Trophoblast cell (in vitro differentiated cells and primary cell): ENCODE measurements at regions not wholly inside any gene's neighbourhood (a gene's known extent, or its start where the extent isn't known, plus 50 kb on each side); places are given as distances from the start of the nearest gene placed in this dataset.

ENCODE experiments used
- DNase-seq, 2 donors: peaks; one replicate each; pipeline ENCODE4 v3.0.0-alpha.2; 2016
- H2AFZ ChIP-seq: 2 replicates; pipeline ENCODE4 v1.6.1; 2013; ENCODE audit warnings: low read length, moderate library complexity, mild to moderate bottlenecking; ENCODE audit not compliant: insufficient read depth, poor library complexity
- H2AK5ac ChIP-seq: 2 replicates; pipeline ENCODE4 v1.6.1; 2013; ENCODE audit warnings: mild to moderate bottlenecking, low read length
- H2BK120ac ChIP-seq: 2 replicates; pipeline ENCODE4 v1.6.1; 2013; ENCODE audit warnings: low read length, mild to moderate bottlenecking, moderate library complexity; ENCODE audit not compliant: insufficient read depth, poor library complexity
- H2BK12ac ChIP-seq: 2 replicates; pipeline ENCODE4 v1.6.1; 2013; ENCODE audit warnings: mild to moderate bottlenecking, low read length, moderate library complexity
- H2BK5ac ChIP-seq: 2 replicates; pipeline ENCODE4 v1.6.1; 2013; ENCODE audit warnings: low read length, low read depth, moderate library complexity, mild to moderate bottlenecking; ENCODE audit not compliant: poor library complexity
- H3K14ac ChIP-seq: 2 replicates; pipeline ENCODE4 v1.6.1; 2013; ENCODE audit warnings: mild to moderate bottlenecking, low read length
- H3K18ac ChIP-seq: 2 replicates; pipeline ENCODE4 v1.6.1; 2013; ENCODE audit warnings: mild to moderate bottlenecking, low read length
- H3K23ac ChIP-seq: 2 replicates; pipeline ENCODE4 v1.6.1; 2013; ENCODE audit warnings: low read length
- H3K27ac ChIP-seq: 2 replicates; pipeline ENCODE4 v1.5.1; 2013; ENCODE audit warnings: low read depth, mild to moderate bottlenecking, inconsistent platforms, low read length, moderate library complexity
- H3K27me3 ChIP-seq: 2 replicates; pipeline ENCODE4 v1.6.1; 2013; ENCODE audit warnings: inconsistent platforms, mild to moderate bottlenecking, low read length, moderate library complexity; ENCODE audit not compliant: insufficient read depth
- H3K36me3 ChIP-seq, 2 experiments: 1 replicate in 1 of 2; 2 replicates in 1 of 2; pipeline ENCODE4 v1.6.1; 2013; ENCODE audit warnings: low read length in 2 of 2, mild to moderate bottlenecking in 2 of 2, moderate library complexity in 1 of 2; ENCODE audit not compliant: insufficient read depth in 2 of 2, control insufficient read depth in 1 of 2
- H3K4ac ChIP-seq: 2 replicates; pipeline ENCODE4 v1.6.1; 2013; ENCODE audit warnings: low read depth, mild to moderate bottlenecking, low read length, moderate library complexity
- H3K4me1 ChIP-seq, 2 experiments: 1 replicate in 1 of 2; 2 replicates in 1 of 2; pipeline ENCODE4 v1.6.1; 2013; ENCODE audit warnings: low read length in 2 of 2, mild to moderate bottlenecking in 2 of 2, moderate library complexity in 1 of 2; ENCODE audit not compliant: insufficient read depth in 2 of 2, control insufficient read depth in 1 of 2
- H3K4me2 ChIP-seq: 2 replicates; pipeline ENCODE4 v1.6.1; 2013; ENCODE audit warnings: inconsistent platforms, mild to moderate bottlenecking, low read length, moderate library complexity
- H3K4me3 ChIP-seq: 2 replicates; pipeline ENCODE4 v1.5.1; 2013; ENCODE audit warnings: mild to moderate bottlenecking, low read depth, low read length, inconsistent platforms
- H3K79me1 ChIP-seq: one replicate; pipeline ENCODE4 v1.6.1; 2013; ENCODE audit warnings: low read length
- H3K79me2 ChIP-seq: 2 replicates; pipeline ENCODE4 v1.6.1; 2013; ENCODE audit warnings: low read length, mild to moderate bottlenecking; ENCODE audit not compliant: control insufficient read depth, insufficient read depth, poor library complexity
- H3K9ac ChIP-seq: 2 replicates; pipeline ENCODE4 v1.6.1; 2013; ENCODE audit warnings: mild to moderate bottlenecking, low read length
- H3K9me3 ChIP-seq: 2 replicates; pipeline ENCODE4 v1.6.1; 2013; ENCODE audit warnings: low read depth, mild to moderate bottlenecking, control low read depth, inconsistent platforms, low read length; ENCODE audit not compliant: insufficient read depth
- H4K12ac ChIP-seq: 2 replicates; pipeline ENCODE4 v1.6.1; 2013; ENCODE audit warnings: low read depth, mild to moderate bottlenecking, low read length, moderate library complexity
- H4K8ac ChIP-seq: 2 replicates; pipeline ENCODE4 v1.6.1; 2013; ENCODE audit warnings: low read depth, mild to moderate bottlenecking, low read length, moderate library complexity
- H4K91ac ChIP-seq: one replicate; pipeline ENCODE4 v1.6.1; 2013; ENCODE audit warnings: low read depth, mild to moderate bottlenecking, low read length, moderate library complexity
- WGBS: extraction: QIAGEN DNeasy Blood & Tissue Kit; methylation state at CpG from one replicate; pipeline ENCODE4 v1.1.7; 2013; ENCODE audit warnings: missing lambda C conversion rate; ENCODE audit not compliant: insufficient read length, insufficient coverage; ENCODE audit errors: extremely low coverage; 5-methylcytosine and 5-hydroxymethylcytosine counted together

GRCh38 chr4:82128355-82128754 is 245.4 kb downstream of the HNRNPD start:
- no peak overlapping the region for H4K8ac ChIP-seq
- H3K27me3 ChIP-seq, result no peaks in the 10 kb centered on the region
- no peak overlapping the region for H2BK120ac ChIP-seq

GRCh38 chr4:82126512-82127040 is 247.2 kb downstream of the HNRNPD start:
- Histone ChIP-seq H3K4ac (no peak overlapping the region), H3K23ac (no peak overlapping the region), H4K91ac (no peak overlapping the region), H4K12ac (no peak overlapping the region), H3K27me3 (no peaks in the 10 kb centered on the region), H3K4me2 (no peak overlapping the region), H3K4me3 (no peak overlapping the region), H4K8ac (no peak overlapping the region), H2BK5ac (no peak overlapping the region), H3K9me3 (no peaks in the 10 kb centered on the region), H3K79me1 (no peaks in the 10 kb centered on the region), H3K14ac (no peak overlapping the region), H3K4me1 (peaks cover 0 to 2% of the 10 kb centered on the region in 2 experiments), H3K27ac (no peak overlapping the region), H3K18ac (no peak overlapping the region), H3K9ac (no peak overlapping the region), H2BK120ac (no peak overlapping the region), H3K79me2 (no peaks in the 10 kb centered on the region), H3K36me3 (no peaks in the 10 kb centered on the region), H2BK12ac (no peak overlapping the region), H2AK5ac (no peak overlapping the region), H2AFZ (no peak overlapping the region)
- DNase-seq, result peak; percentile 58 to 74
- no CpG with 5 or more reads among the region's 5 CpGs for WGBS

More at GRCh38 chr4:82128355-82128754, 245.4 kb downstream of the HNRNPD start:
- H2AFZ ChIP-seq, result no peak overlapping the region
- H3K4me2 ChIP-seq, result no peak overlapping the region
- no peaks in the 10 kb centered on the region for H3K9me3 ChIP-seq
- H3K14ac ChIP-seq, result no peak overlapping the region
- no peaks in the 10 kb centered on the region for H3K36me3 ChIP-seq
- H3K4me1 ChIP-seq, result peaks cover 0 to 2% of the 10 kb centered on the region in 2 experiments
- H2AK5ac ChIP-seq, result no peak overlapping the region
- H3K79me1 ChIP-seq, result no peaks in the 10 kb centered on the region
- no peak overlapping the region for H3K4ac ChIP-seq
- H4K12ac ChIP-seq, result no peak overlapping the region
- no peak overlapping the region for H3K9ac ChIP-seq
- H2BK5ac ChIP-seq, result no peak overlapping the region
- no peak overlapping the region for H3K23ac ChIP-seq
- H3K27ac ChIP-seq, result no peak overlapping the region
- no peak for DNase-seq
- no peak overlapping the region for H3K4me3 ChIP-seq
- H4K91ac ChIP-seq, result no peak overlapping the region
- no peaks in the 10 kb centered on the region for H3K79me2 ChIP-seq
- no peak overlapping the region for H3K18ac ChIP-seq
- no peak overlapping the region for H2BK12ac ChIP-seq
- no CpG with 5 or more reads among the region's 4 CpGs for WGBS

- Histone ChIP-seq H3K9me3 (no peaks in the 10 kb centered on the region), H3K79me1 (no peaks in the 10 kb centered on the region), H3K36me3 (no peaks in the 10 kb centered on the region), H3K79me2 (no peaks in the 10 kb centered on the region), H2BK5ac (no peak overlapping the region), H3K18ac (no peak overlapping the region), H2BK12ac (no peak overlapping the region), H3K14ac (no peak overlapping the region), H3K4ac (no peak overlapping the region), H4K91ac (no peak overlapping the region), H2AFZ (no peak overlapping the region), H2AK5ac (no peak overlapping the region), H3K4me1 (peaks cover 0 to 2% of the 10 kb centered on the region in 2 experiments), H4K8ac (no peak overlapping the region), H2BK120ac (no peak overlapping the region), H3K9ac (no peak overlapping the region), H4K12ac (no peak overlapping the region), H3K27me3 (no peaks in the 10 kb centered on the region), H3K23ac (no peak overlapping the region), H3K4me3 (no peak overlapping the region), H3K27ac (no peak overlapping the region), H3K4me2 (no peak overlapping the region)
- no peak for DNase-seq
- whole genome bisulfite sequencing, result no CpG with 5 or more reads among the region's 6 CpGs
Measured at GRCh38 chr4:82125787-82126297, 247.9 kb downstream of the HNRNPD start.

GRCh38 chr4:82124932-82125786 is 248.6 kb downstream of the HNRNPD start:
- no peak overlapping the region for H4K8ac ChIP-seq
- DNase-seq, result no peak
- H2AFZ ChIP-seq, result no peak overlapping the region
- no peak overlapping the region for H2BK12ac ChIP-seq
- no peak overlapping the region for H3K14ac ChIP-seq
- H3K9ac ChIP-seq, result no peak overlapping the region
- H3K18ac ChIP-seq, result no peak overlapping the region
- no peaks in the 10 kb centered on the region for H3K9me3 ChIP-seq
- no peak overlapping the region for H3K4ac ChIP-seq
- H2BK120ac ChIP-seq, result no peak overlapping the region
- no peak overlapping the region for H4K12ac ChIP-seq
- H3K79me1 ChIP-seq, result no peaks in the 10 kb centered on the region
- no peak overlapping the region for H4K91ac ChIP-seq
- H3K4me1 ChIP-seq, result peaks cover 0 to 2% of the 10 kb centered on the region in 2 experiments
- no peaks in the 10 kb centered on the region for H3K36me3 ChIP-seq
- H3K4me2 ChIP-seq, result no peak overlapping the region
- H2AK5ac ChIP-seq, result no peak overlapping the region
- H3K27ac ChIP-seq, result no peak overlapping the region
- H3K79me2 ChIP-seq, result no peaks in the 10 kb centered on the region
- H2BK5ac ChIP-seq, result no peak overlapping the region
- H3K23ac ChIP-seq, result no peak overlapping the region
- H3K4me3 ChIP-seq, result no peak overlapping the region
- H3K27me3 ChIP-seq, result no peaks in the 10 kb centered on the region
- WGBS, result no CpG with 5 or more reads among the region's 7 CpGs
